IMR-90 (cell line): ENCODE measurements at regions not wholly inside any gene's neighbourhood (a gene's known extent, or its start where the extent isn't known, plus 50 kb on each side); places are given as distances from the start of the nearest gene placed in this dataset.

ENCODE experiments used
- ATAC-seq: fragments of 200-7000 bp; cut with Tn5 transposase; 2 replicates; pipeline ENCODE4 v1.9.1; 2020; ENCODE audit warnings: low read depth, mild to moderate bottlenecking, moderate library complexity
- BruUV-seq: library from RNA; stranded (reverse); fragments of 400-500 nt; replicated peaks from 2 replicates; lab custom pipeline; 2021; lab: Mats Ljungman, UMichigan
- CTCF ChIA-PET: fragments of 300-600 bp; formaldehyde crosslinking; extraction: SDS; loops from one replicate; lab custom pipeline; 2021; ENCODE audit warnings: antibody characterized with exemption; lab: Yijun Ruan, JAX
- POLR2A ChIA-PET: fragments of 300-600 bp; sonication (Branson Sonifier 250); formaldehyde crosslinking; loops from one replicate; lab custom pipeline; 2022; ENCODE audit warnings: antibody characterized with exemption; ENCODE audit not compliant: unreplicated experiment; lab: Charles Lee
- DNase-seq: peaks from one replicate; pipeline ENCODE4 v3.0.0; 2013
- H2AFZ ChIP-seq: replicated peaks from 2 replicates; pipeline ENCODE3; 2013; ENCODE audit warnings: low read length, mild to moderate bottlenecking; ENCODE audit not compliant: poor library complexity
- H2AK5ac ChIP-seq: 2 replicates; pipeline ENCODE4 v1.6.1; 2013; ENCODE audit warnings: low read depth, low read length, inconsistent platforms
- H2AK9ac ChIP-seq: replicated peaks from 2 replicates; pipeline ENCODE3; 2013; ENCODE audit warnings: mild to moderate bottlenecking, low read depth, low read length, moderate library complexity; ENCODE audit not compliant: poor library complexity
- H2BK120ac ChIP-seq: 2 replicates; pipeline ENCODE4 v1.6.1; 2013; ENCODE audit warnings: low read depth, low read length, inconsistent platforms
- H2BK15ac ChIP-seq: 3 replicates; pipeline ENCODE4 v1.6.1; 2013; ENCODE audit warnings: low read depth, low read length, inconsistent platforms
- H2BK20ac ChIP-seq: 2 replicates; pipeline ENCODE4 v1.6.1; 2013; ENCODE audit warnings: low read depth, mild to moderate bottlenecking, inconsistent platforms, low read length, moderate library complexity
- H2BK5ac ChIP-seq: 2 replicates; pipeline ENCODE4 v1.6.1; 2013; ENCODE audit warnings: mild to moderate bottlenecking, low read depth, low read length, inconsistent platforms; ENCODE audit not compliant: poor library complexity, severe bottlenecking
- H3K14ac ChIP-seq: replicated peaks from 2 replicates; pipeline ENCODE4 v1.6.1; 2013; ENCODE audit warnings: low read depth, low read length, inconsistent platforms
- H3K18ac ChIP-seq: 2 replicates; pipeline ENCODE4 v1.6.1; 2013; ENCODE audit warnings: low read depth, low read length, control low read depth
- H3K23ac ChIP-seq: 2 replicates; pipeline ENCODE4 v1.6.1; 2013; ENCODE audit warnings: low read depth, low read length, inconsistent platforms
- H3K27ac ChIP-seq: 2 replicates; pipeline ENCODE4 v1.5.1; 2013; ENCODE audit warnings: mild to moderate bottlenecking, control low read depth, low read length; ENCODE audit not compliant: insufficient read depth
- H3K27me3 ChIP-seq: 2 replicates; pipeline ENCODE4 v1.6.1; 2013; ENCODE audit warnings: low read length; ENCODE audit not compliant: control insufficient read depth, insufficient read depth
- H3K36me3 ChIP-seq: 2 replicates; pipeline ENCODE4 v1.6.1; 2013; ENCODE audit warnings: low read length, mixed read lengths; ENCODE audit not compliant: control insufficient read depth, insufficient read depth
- H3K4ac ChIP-seq: 2 replicates; pipeline ENCODE4 v1.6.1; 2013; ENCODE audit warnings: low read depth, low read length, inconsistent platforms
- H3K4me1 ChIP-seq: 2 replicates; pipeline ENCODE4 v1.6.1; 2013; ENCODE audit warnings: low read length, mixed read lengths; ENCODE audit not compliant: control insufficient read depth, insufficient read depth
- H3K4me2 ChIP-seq: 2 replicates; pipeline ENCODE4 v1.6.1; 2013; ENCODE audit warnings: low read depth, mild to moderate bottlenecking, control low read depth, low read length, moderate library complexity
- H3K4me3 ChIP-seq: 2 replicates; pipeline ENCODE4 v1.5.1; 2013; ENCODE audit warnings: low read depth, mild to moderate bottlenecking, control low read depth, low read length, moderate library complexity; ENCODE audit not compliant: insufficient read depth
- H3K56ac ChIP-seq: 2 replicates; pipeline ENCODE4 v1.6.1; 2013; ENCODE audit warnings: low read length, inconsistent platforms; ENCODE audit not compliant: insufficient read depth; ENCODE audit errors: extremely low read depth
- H3K79me1 ChIP-seq, 2 experiments: 2 replicates each; pipeline ENCODE4 v1.6.1; 2013; ENCODE audit warnings: low read length in 2 of 2, inconsistent platforms in 1 of 2, low read depth in 1 of 2
- H3K9ac ChIP-seq: 2 replicates; pipeline ENCODE4 v1.6.1; 2013; ENCODE audit warnings: low read depth, low read length, control low read depth
- H3K9me1 ChIP-seq: 2 replicates; pipeline ENCODE4 v1.6.1; 2013; ENCODE audit warnings: low read length, inconsistent platforms; ENCODE audit not compliant: insufficient read depth
- H3K9me3 ChIP-seq: 2 replicates; pipeline ENCODE4 v1.6.1; 2013; ENCODE audit warnings: low read length; ENCODE audit not compliant: control insufficient read depth, insufficient read depth
- H4K20me1 ChIP-seq: 2 replicates; pipeline ENCODE4 v1.6.1; 2013; ENCODE audit warnings: low read length, inconsistent platforms; ENCODE audit not compliant: insufficient read depth
- H4K5ac ChIP-seq: 2 replicates; pipeline ENCODE4 v1.6.1; 2013; ENCODE audit warnings: mild to moderate bottlenecking, low read depth, low read length, control low read depth
- H4K8ac ChIP-seq, 2 experiments: 2 replicates each; pipeline ENCODE4 v1.6.1; 2013; ENCODE audit warnings: low read depth in 2 of 2, low read length in 2 of 2, control low read depth in 1 of 2, inconsistent platforms in 1 of 2
- H4K91ac ChIP-seq: 2 replicates; pipeline ENCODE4 v1.6.1; 2013; ENCODE audit warnings: low read depth, low read length, inconsistent platforms; ENCODE audit not compliant: insufficient read depth
- BHLHE40 ChIP-seq: fragments of 150-350 bp; IDR thresholded peaks from 2 replicates; pipeline ENCODE4 v1.6.1; 2016; ENCODE audit warnings: mild to moderate bottlenecking, low read depth, low read length
- CEBPB ChIP-seq: IDR thresholded peaks from 2 replicates; pipeline ENCODE4 v1.6.1; 2012; ENCODE audit warnings: low read depth, low read length, improper control_type of control experiment
- CHD1 ChIP-seq: IDR thresholded peaks from 2 replicates; pipeline ENCODE4 v1.6.1; 2012; ENCODE audit warnings: low read depth, low read length, improper control_type of control experiment
- CTCF ChIP-seq: conservative IDR thresholded peaks from 2 replicates; pipeline ENCODE4 v1.5.1; 2012; ENCODE audit warnings: mild to moderate bottlenecking, low read depth, low read length, improper control_type of control experiment
- ELK1 ChIP-seq: fragments of 150-350 bp; IDR thresholded peaks from 2 replicates; pipeline ENCODE4 v1.6.1; 2016; ENCODE audit warnings: low read depth, mild to moderate bottlenecking, low read length, moderate library complexity, borderline replicate concordance
- FOS ChIP-seq: fragments of 150-350 bp; IDR thresholded peaks from 2 replicates; pipeline ENCODE4 v1.6.1; 2016; ENCODE audit warnings: low read depth, low read length
- MAFK ChIP-seq: IDR thresholded peaks from 2 replicates; pipeline ENCODE4 v1.6.1; 2012; ENCODE audit warnings: low read depth, low read length, improper control_type of control experiment
- MAZ ChIP-seq: IDR thresholded peaks from 2 replicates; pipeline ENCODE4 v1.6.1; 2012; ENCODE audit warnings: low read depth, mild to moderate bottlenecking, low read length, improper control_type of control experiment, moderate library complexity, borderline replicate concordance
- MXI1 ChIP-seq: IDR thresholded peaks from 2 replicates; pipeline ENCODE4 v1.6.1; 2012; ENCODE audit warnings: low read depth, mild to moderate bottlenecking, low read length, moderate library complexity, borderline replicate concordance
- NFE2L2 ChIP-seq: fragments of 150-350 bp; IDR thresholded peaks from 2 replicates; pipeline ENCODE4 v1.6.1; 2016; ENCODE audit warnings: low read depth, mild to moderate bottlenecking, low read length
- POLR2A ChIP-seq: IDR thresholded peaks from 2 replicates; pipeline ENCODE4 v1.6.1; 2012; ENCODE audit warnings: mild to moderate bottlenecking, low read depth, low read length
- RAD21 ChIP-seq: IDR thresholded peaks from 2 replicates; pipeline ENCODE4 v1.6.1; 2012; ENCODE audit warnings: low read length, improper control_type of control experiment
- RCOR1 ChIP-seq: IDR thresholded peaks from 2 replicates; pipeline ENCODE4 v1.6.1; 2012; ENCODE audit warnings: mild to moderate bottlenecking, low read length, improper control_type of control experiment; ENCODE audit not compliant: insufficient replicate concordance
- RFX5 ChIP-seq: IDR thresholded peaks from 2 replicates; pipeline ENCODE4 v1.8.0; 2012; ENCODE audit warnings: low read depth, mild to moderate bottlenecking, low read length, moderate library complexity
- SMC3 ChIP-seq: fragments of 150-350 bp; IDR thresholded peaks from 2 replicates; pipeline ENCODE4 v1.6.1; 2016; ENCODE audit warnings: low read depth, mild to moderate bottlenecking, antibody characterized with exemption, low read length, moderate library complexity
- USF2 ChIP-seq: fragments of 150-350 bp; IDR thresholded peaks from 2 replicates; pipeline ENCODE4 v1.6.1; 2017; ENCODE audit warnings: mild to moderate bottlenecking, antibody characterized with exemption, low read length, low read depth
- WGBS, 2 experiments: methylation state at CpG; one replicate each; pipeline versions ENCODE4 v1.1.5 to v1.1.7; 2013; ENCODE audit warnings: missing lambda C conversion rate in 2 of 2; ENCODE audit not compliant: insufficient read length in 1 of 2; ENCODE audit errors: extremely low coverage in 2 of 2; 5-methylcytosine and 5-hydroxymethylcytosine counted together
- dilution Hi-C: fragments of 300-500 bp; cut with HindIII; formaldehyde crosslinking; loops from one replicate; pipeline ENCODE4 v1.14.3; 2018; ENCODE audit warnings: low sequenced_read_pairs; ENCODE audit not compliant: unreplicated experiment
- in situ Hi-C: fragments of 300-500 bp; cut with MboI; formaldehyde crosslinking; loops from 3 replicates; pipeline ENCODE4 v1.14.3; 2019; ENCODE audit warnings: low sequenced_read_pairs, inconsistent platforms, mixed read lengths
- intact Hi-C: fragments of 100-400 bp; cut with micrococcal nuclease; formaldehyde crosslinking; loops from 2 replicates; pipeline ENCODE4 v1.10.0; 2022

GRCh38 chr2:128368437-128369107 lies 49.9 kb upstream of the HS6ST1 start:
- no peak for TF ChIP-seq USF2
- no peak for TF ChIP-seq MAZ
- no peak for TF ChIP-seq FOS
- no peak for TF ChIP-seq SMC3
- no peak for TF ChIP-seq RFX5
- TF ChIP-seq ELK1, result no peak
- no peak for TF ChIP-seq NFE2L2
- no peak for TF ChIP-seq CEBPB
- no peak for TF ChIP-seq CTCF
- TF ChIP-seq CHD1, result no peak
- no peak for TF ChIP-seq MXI1
- no peak for TF ChIP-seq RAD21
- no peak for TF ChIP-seq RCOR1
- no peak for TF ChIP-seq MAFK
- TF ChIP-seq BHLHE40, result no peak
- no peak for TF ChIP-seq POLR2A
- Histone ChIP-seq H3K4me3 (no peak overlapping the region), H3K18ac (no peak overlapping the region), H3K4me2 (no peak overlapping the region), H3K79me1 (peaks cover 0 to 2% of the 10 kb centered on the region in 2 experiments; a peak in 1 of 4 replicates), H4K20me1 (no peaks in the 10 kb centered on the region), H4K8ac (no peak overlapping the region), H3K9ac (no peak overlapping the region), H2AK5ac (peak overlapping the region; percentile 27; the same call in 1 of the 2 replicates), H3K4me1 (peaks cover 8% of the 10 kb centered on the region), H3K36me3 (no peaks in the 10 kb centered on the region), H4K5ac (no peak overlapping the region), H3K56ac (no peak overlapping the region), H2BK20ac (peak overlapping the region; percentile 9; the same call in 1 of the 2 replicates), H3K27ac (no peak overlapping the region), H3K9me1 (peaks cover 8% of the 10 kb centered on the region), H2BK120ac (peak overlapping the region; percentile 27), H2AFZ (peak overlapping the region; percentile 3), H3K4ac (peak overlapping the region; percentile 43; the same call in 1 of the 2 replicates), H3K27me3 (no peaks in the 10 kb centered on the region), H3K9me3 (no peaks in the 10 kb centered on the region), H2AK9ac (peak overlapping the region; percentile 8), H3K14ac (no peak overlapping the region), H3K23ac (no peak overlapping the region), H4K91ac (peak overlapping the region; percentile 53), H2BK5ac (no peak overlapping the region), H2BK15ac (0 out of 3 replicates have a peak overlapping the region, but pooled peaks have one; percentile 29)
- CTCF ChIA-PET, result no interaction called here
- POLR2A ChIA-PET, result no interaction called here
- no peak for ATAC-seq
- dilution Hi-C loops, result no loop called here
- no TSS peak for BruUV-seq
- WGBS, 2 experiments, result 90% methylated on average over 14 of the region's 21 CpGs; no CpG with 5 or more reads in 1 of the 2 experiments
- in situ Hi-C loops, result no loop called here
- no peak for DNase-seq
- intact Hi-C loops, result no loop called here
